Neuronal stem cell (in vitro differentiated cells): ENCODE measurements at regions not wholly inside any gene's neighbourhood (a gene's known extent, or its start where the extent isn't known, plus 50 kb on each side); places are given as distances from the start of the nearest gene placed in this dataset.
"Not testable (repeated sequence)": the region's sequence is repeated elsewhere in the genome, so short reads cannot be mapped to it uniquely, and the experiment has no call there.

ENCODE experiments used
- DNase-seq: peaks from one replicate; pipeline ENCODE4 v3.0.0-alpha.2; 2013; ENCODE audit warnings: low spot score
- H2AFZ ChIP-seq: one replicate; pipeline ENCODE4 v1.6.1; 2013; ENCODE audit warnings: mild to moderate bottlenecking, low read length, inconsistent platforms
- H2AK5ac ChIP-seq: 2 replicates; pipeline ENCODE4 v1.6.1; 2013; ENCODE audit warnings: low read depth, mild to moderate bottlenecking, inconsistent platforms, low read length, moderate library complexity, mixed read lengths
- H2BK120ac ChIP-seq: 2 replicates; pipeline ENCODE4 v1.6.1; 2013; ENCODE audit warnings: low read depth, mild to moderate bottlenecking, inconsistent platforms, low read length, moderate library complexity, mixed read lengths
- H2BK12ac ChIP-seq: one replicate; pipeline ENCODE4 v1.6.1; 2013; ENCODE audit warnings: low read length, inconsistent platforms
- H2BK15ac ChIP-seq: 2 replicates; pipeline ENCODE4 v1.6.1; 2013; ENCODE audit warnings: mild to moderate bottlenecking, low read length, inconsistent platforms, mixed read lengths
- H2BK5ac ChIP-seq: one replicate; pipeline ENCODE4 v1.6.1; 2013; ENCODE audit warnings: inconsistent platforms, mild to moderate bottlenecking, low read length, moderate library complexity
- H3K14ac ChIP-seq: one replicate; pipeline ENCODE4 v1.6.1; 2013; ENCODE audit warnings: low read length, inconsistent platforms
- H3K18ac ChIP-seq: 2 replicates; pipeline ENCODE4 v1.6.1; 2013; ENCODE audit warnings: low read length, inconsistent platforms
- H3K23ac ChIP-seq: 2 replicates; pipeline ENCODE4 v1.6.1; 2013; ENCODE audit warnings: low read depth, mild to moderate bottlenecking, mixed read lengths, low read length, inconsistent platforms; ENCODE audit not compliant: poor library complexity
- H3K27ac ChIP-seq: replicated peaks from 3 replicates; pipeline ENCODE4 v1.5.1; 2013; ENCODE audit warnings: low read length, inconsistent platforms
- H3K27me3 ChIP-seq, 3 experiments: 2 replicates each; pipeline ENCODE4 v1.6.1; 2013; ENCODE audit warnings: low read length in 3 of 3, mild to moderate bottlenecking in 2 of 3, inconsistent platforms in 1 of 3, low read depth in 1 of 3, mixed read lengths in 1 of 3, moderate library complexity in 1 of 3; ENCODE audit not compliant: control insufficient read depth in 3 of 3, insufficient read depth in 3 of 3
- H3K36me3 ChIP-seq, 2 donors: replicated peaks in 1 of 2; 2 replicates each; pipeline ENCODE4 v1.6.1; 2013; ENCODE audit warnings: low read length in 2 of 2; ENCODE audit not compliant: control insufficient read depth in 2 of 2, insufficient read depth in 2 of 2
- H3K4ac ChIP-seq: 2 replicates; pipeline ENCODE4 v1.6.1; 2013; ENCODE audit warnings: inconsistent platforms, mild to moderate bottlenecking, low read length, moderate library complexity
- H3K4me1 ChIP-seq, 2 donors: 1 replicate in 1 of 2; 2 replicates in 1 of 2; pipeline ENCODE4 v1.6.1; 2013; ENCODE audit warnings: low read length in 2 of 2, low read depth in 1 of 2; ENCODE audit not compliant: control insufficient read depth in 2 of 2, insufficient read depth in 1 of 2
- H3K4me2 ChIP-seq: one replicate; pipeline ENCODE4 v1.6.1; 2013; ENCODE audit warnings: mild to moderate bottlenecking, low read length, inconsistent platforms; ENCODE audit not compliant: insufficient read depth, poor library complexity, severe bottlenecking
- H3K4me3 ChIP-seq, 2 donors: 2 replicates each; pipeline ENCODE4 v1.5.1; 2013; ENCODE audit warnings: low read length in 2 of 2, mild to moderate bottlenecking in 2 of 2, inconsistent platforms in 1 of 2, moderate library complexity in 1 of 2
- H3K79me1 ChIP-seq: one replicate; pipeline ENCODE4 v1.6.1; 2013; ENCODE audit warnings: low read depth, mild to moderate bottlenecking, inconsistent platforms, low read length, moderate library complexity
- H3K9ac ChIP-seq: one replicate; pipeline ENCODE4 v1.6.1; 2013; ENCODE audit warnings: mild to moderate bottlenecking, low read depth, low read length, inconsistent platforms; ENCODE audit not compliant: poor library complexity
- H3K9me3 ChIP-seq, 2 donors: replicated peaks in 1 of 2; 2 replicates each; pipeline versions ENCODE3 to v1.6.1; 2013; ENCODE audit warnings: low read length in 2 of 2, mild to moderate bottlenecking in 2 of 2, inconsistent platforms in 1 of 2, low read depth in 1 of 2, mixed read lengths in 1 of 2, moderate library complexity in 1 of 2; ENCODE audit not compliant: control insufficient read depth in 2 of 2, insufficient read depth in 1 of 2
- H4K8ac ChIP-seq: one replicate; pipeline ENCODE4 v1.6.1; 2013; ENCODE audit warnings: low read depth, mild to moderate bottlenecking, inconsistent platforms, low read length, moderate library complexity
- H4K91ac ChIP-seq: one replicate; pipeline ENCODE4 v1.6.1; 2013; ENCODE audit warnings: low read length, low read depth, mild to moderate bottlenecking, inconsistent platforms; ENCODE audit not compliant: poor library complexity
- WGBS, 2 donors: extraction: QIAGEN DNeasy Blood & Tissue Kit; methylation state at CpG; one replicate each; pipeline ENCODE4 v1.1.7; 2013; ENCODE audit warnings: missing lambda C conversion rate in 2 of 2, mixed read lengths in 1 of 2; ENCODE audit not compliant: insufficient read length in 2 of 2, insufficient replicate concordance in 1 of 2; ENCODE audit errors: extremely low coverage in 2 of 2; 5-methylcytosine and 5-hydroxymethylcytosine counted together

DNA sequence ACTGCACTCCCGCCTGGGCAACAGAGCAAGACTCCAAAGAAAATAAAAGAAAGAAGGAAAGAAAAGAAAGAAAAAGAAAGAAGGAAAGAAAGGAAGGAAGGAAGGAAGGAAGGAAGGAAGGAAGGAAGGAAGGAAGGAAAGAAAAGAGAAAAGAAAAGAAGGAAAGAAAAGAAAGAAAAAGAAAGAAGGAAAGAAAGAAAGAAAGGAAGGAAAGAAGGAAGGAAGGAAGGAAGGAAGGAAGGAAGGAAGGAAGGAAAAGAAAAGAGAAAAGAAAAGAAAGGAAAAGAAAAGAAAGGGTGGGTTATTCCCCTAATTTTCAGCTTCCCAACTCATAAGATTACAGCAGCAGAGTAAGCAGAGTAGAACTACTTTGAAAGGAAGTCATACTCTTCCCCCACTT is 64.4 kb downstream of the TMEM200C start:
- H3K18ac ChIP-seq, H4K8ac ChIP-seq, H3K4me1 ChIP-seq, H3K36me3 ChIP-seq, H3K79me1 ChIP-seq, H2BK15ac ChIP-seq, H2BK12ac ChIP-seq, H3K14ac ChIP-seq, H2BK5ac ChIP-seq, H3K4ac ChIP-seq, DNase-seq, H2AFZ ChIP-seq, H3K4me3 ChIP-seq, H4K91ac ChIP-seq, H3K9me3 ChIP-seq, H3K23ac ChIP-seq, H3K27ac ChIP-seq, H3K9ac ChIP-seq, H2AK5ac ChIP-seq, H2BK120ac ChIP-seq, H3K27me3 ChIP-seq, H3K4me2 ChIP-seq: not testable (repeated sequence)
- WGBS, 2 donors = no CpG with 5 or more reads among the region's 1 CpG

- H3K9ac ChIP-seq = no peak overlapping the region
Observed at GRCh38 chr18:5828913-5829312, 66.4 kb downstream of the TMEM200C start.

DNA sequence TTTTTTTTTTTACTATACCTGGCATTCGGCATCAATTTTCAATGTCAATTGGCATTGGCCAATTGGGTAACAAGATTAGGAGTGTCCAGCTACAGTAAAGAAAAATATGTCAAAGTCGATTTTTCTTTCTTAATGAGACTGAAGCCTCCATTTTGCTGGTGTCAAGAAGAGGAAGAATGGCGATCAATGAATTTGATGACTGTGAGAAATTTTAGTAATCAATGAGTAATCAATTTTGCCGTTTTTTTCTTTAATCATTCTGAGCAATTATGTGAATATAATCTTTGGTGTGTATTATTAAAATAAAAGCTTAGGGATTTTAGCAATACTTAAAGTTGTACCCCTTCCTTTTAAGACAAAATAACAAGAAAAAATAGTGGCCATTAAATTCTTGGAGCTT is 69.7 kb downstream of the TMEM200C start:
- H2BK15ac ChIP-seq = no peak overlapping the region
- H3K14ac ChIP-seq = no peak overlapping the region
- WGBS, 2 donors = no CpG with 5 or more reads among the region's 4 CpGs
- no peaks in the 10 kb centered on the region for H3K27me3 ChIP-seq
- H3K4ac ChIP-seq = no peak overlapping the region
- H3K27ac ChIP-seq = no peak overlapping the region
- H2AK5ac ChIP-seq = no peak overlapping the region
- no peak overlapping the region for H2BK12ac ChIP-seq
- no peak overlapping the region for H3K23ac ChIP-seq
- no peak overlapping the region for H3K4me3 ChIP-seq
- H2BK120ac ChIP-seq = no peak overlapping the region
- no peak overlapping the region for H3K9ac ChIP-seq
- H2BK5ac ChIP-seq = no peak overlapping the region
- H3K4me2 ChIP-seq = no peak overlapping the region
- H3K18ac ChIP-seq = no peak overlapping the region
- H4K91ac ChIP-seq = no peak overlapping the region
- no peaks in the 10 kb centered on the region for H3K36me3 ChIP-seq
- H3K79me1 ChIP-seq = no peaks in the 10 kb centered on the region
- DNase-seq = no peak
- H3K9me3 ChIP-seq = no peaks in the 10 kb centered on the region
- H4K8ac ChIP-seq = no peak overlapping the region
- no peaks in the 10 kb centered on the region for H3K4me1 ChIP-seq
- H2AFZ ChIP-seq = no peak overlapping the region

More at GRCh38 chr18:5828913-5829312, 66.4 kb downstream of the TMEM200C start:
- H3K36me3 ChIP-seq = no peaks in the 10 kb centered on the region
- no peak overlapping the region for H3K27ac ChIP-seq
- H3K4me1 ChIP-seq = no peaks in the 10 kb centered on the region
- no peaks in the 10 kb centered on the region for H3K9me3 ChIP-seq
- no peak overlapping the region for H3K4me3 ChIP-seq
- no peak overlapping the region for H2BK5ac ChIP-seq
- H3K4ac ChIP-seq = no peak overlapping the region
- no peak for DNase-seq
- no peak overlapping the region for H2BK15ac ChIP-seq
- H3K14ac ChIP-seq = no peak overlapping the region
- no peak overlapping the region for H4K8ac ChIP-seq
- no peak overlapping the region for H3K4me2 ChIP-seq
- no peak overlapping the region for H2BK12ac ChIP-seq
- no peak overlapping the region for H2BK120ac ChIP-seq
- no peak overlapping the region for H3K18ac ChIP-seq
- no peaks in the 10 kb centered on the region for H3K79me1 ChIP-seq
- WGBS, 2 donors = no CpG with 5 or more reads among the region's 1 CpG
- H3K27me3 ChIP-seq = no peaks in the 10 kb centered on the region
- H4K91ac ChIP-seq = no peak overlapping the region
- no peak overlapping the region for H2AFZ ChIP-seq
- H2AK5ac ChIP-seq = no peak overlapping the region
- H3K23ac ChIP-seq = no peak overlapping the region

- Histone ChIP-seq H3K4ac (no peak overlapping the region), H2BK120ac (no peak overlapping the region), H3K14ac (no peak overlapping the region), H2AK5ac (no peak overlapping the region), H3K9ac (no peak overlapping the region), H2BK5ac (no peak overlapping the region), H3K4me2 (no peak overlapping the region), H2BK12ac (no peak overlapping the region), H3K18ac (peak overlapping the region; percentile 49), H4K8ac (no peak overlapping the region), H3K4me1 (no peaks in the 10 kb centered on the region), H3K36me3 (no peaks in the 10 kb centered on the region), H2BK15ac (no peak overlapping the region), H3K27ac (no peak overlapping the region), H2AFZ (no peak overlapping the region), H3K27me3 (no peaks in the 10 kb centered on the region), H3K4me3 (no peak overlapping the region), H3K79me1 (no peaks in the 10 kb centered on the region), H4K91ac (no peak overlapping the region), H3K23ac (no peak overlapping the region), H3K9me3 (no peaks in the 10 kb centered on the region)
- no CpG with 5 or more reads among the region's 5 CpGs for WGBS, 2 donors
- DNase-seq = no peak
Observed at GRCh38 chr18:5824370-5824984, 70.8 kb downstream of the TMEM200C start.
